Calu3 (cell line): ENCODE measurements at regions not wholly inside any gene's neighbourhood (a gene's known extent, or its start where the extent isn't known, plus 50 kb on each side); places are given as distances from the start of the nearest gene placed in this dataset.
"Not testable (repeated sequence)": the region's sequence is repeated elsewhere in the genome, so short reads cannot be mapped to it uniquely, and the experiment has no call there.

ENCODE experiments used
- BruUV-seq: library from RNA; stranded (reverse); fragments of 400-500 nt; replicated peaks from 2 replicates; lab custom pipeline; 2021; lab: Mats Ljungman, UMichigan
- CTCF ChIA-PET: fragments of 300-600 bp; sonication (Branson Sonifier 250); formaldehyde crosslinking; loops from one replicate; lab custom pipeline; 2022; ENCODE audit warnings: antibody characterized with exemption; lab: Charles Lee
- DNase-seq: peaks from one replicate; pipeline ENCODE4 v3.0.0; 2022
- H3K27ac Mint-ChIP-seq: one replicate; pipeline ENCODE4 v1.8.0; 2022; ENCODE audit warnings: mixed read lengths; ENCODE audit not compliant: unreplicated experiment
- H3K27me3 Mint-ChIP-seq: one replicate; pipeline ENCODE4 v1.8.0; 2022; ENCODE audit warnings: mixed read lengths; ENCODE audit not compliant: unreplicated experiment
- H3K36me3 Mint-ChIP-seq: one replicate; pipeline ENCODE4 v1.8.0; 2022; ENCODE audit warnings: mild to moderate bottlenecking, moderate library complexity, mixed read lengths; ENCODE audit not compliant: insufficient read depth, unreplicated experiment
- H3K4me1 Mint-ChIP-seq: one replicate; pipeline ENCODE4 v1.8.0; 2022; ENCODE audit warnings: mild to moderate bottlenecking, low read depth, mixed read lengths; ENCODE audit not compliant: unreplicated experiment
- H3K4me3 Mint-ChIP-seq: one replicate; pipeline ENCODE4 v1.8.0; 2022; ENCODE audit warnings: mild to moderate bottlenecking, low read depth, moderate library complexity, mixed read lengths; ENCODE audit not compliant: unreplicated experiment
- H3K9me3 Mint-ChIP-seq: one replicate; pipeline ENCODE4 v1.8.0; 2022; ENCODE audit warnings: low read depth, mixed read lengths; ENCODE audit not compliant: unreplicated experiment
- intact Hi-C: fragments of 100-400 bp; cut with micrococcal nuclease; formaldehyde crosslinking; loops from one replicate; pipeline ENCODE4 v1.10.0; 2022; ENCODE audit not compliant: unreplicated experiment
- TF ChIP-seq, protein P1 (sequence below): fragments of 200-600 bp; IDR thresholded peaks from one replicate; pipeline ENCODE4 v1.8.0; 2022; ENCODE audit warnings: antibody characterized with exemption; ENCODE audit not compliant: unreplicated experiment

DNA sequence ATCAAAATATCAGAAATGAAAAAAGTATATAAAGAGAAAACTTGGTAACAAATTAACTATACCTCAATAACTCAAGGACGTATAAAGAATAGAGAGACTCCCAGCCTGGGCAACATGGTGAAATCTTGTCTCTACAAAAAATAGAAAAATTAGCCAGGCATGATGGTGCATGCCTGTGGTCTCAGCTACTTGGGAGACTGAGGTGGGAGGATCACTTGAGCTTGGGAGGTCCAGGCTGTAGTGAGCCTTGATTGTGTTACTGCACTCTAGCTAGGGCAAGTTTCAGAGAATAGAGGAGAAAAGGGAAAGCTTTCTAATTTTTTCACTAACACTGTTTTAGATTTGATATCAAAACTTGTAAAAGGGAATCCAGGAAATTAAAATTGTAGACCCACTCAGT lies 295.9 kb downstream of the GJA1 start:
- DNase-seq: no peak
- intact Hi-C loops: no loop called here
- no peaks in the 10 kb centered on the region for H3K4me1 Mint-ChIP-seq
- no peak overlapping the region for H3K27ac Mint-ChIP-seq
- no peaks in the 10 kb centered on the region for H3K27me3 Mint-ChIP-seq
- peaks cover 4% of the 10 kb centered on the region for H3K9me3 Mint-ChIP-seq
- BruUV-seq: no TSS peak
- no peaks in the 10 kb centered on the region for H3K36me3 Mint-ChIP-seq
- CTCF ChIA-PET: no interaction called here
- TF ChIP-seq, protein P1, sequence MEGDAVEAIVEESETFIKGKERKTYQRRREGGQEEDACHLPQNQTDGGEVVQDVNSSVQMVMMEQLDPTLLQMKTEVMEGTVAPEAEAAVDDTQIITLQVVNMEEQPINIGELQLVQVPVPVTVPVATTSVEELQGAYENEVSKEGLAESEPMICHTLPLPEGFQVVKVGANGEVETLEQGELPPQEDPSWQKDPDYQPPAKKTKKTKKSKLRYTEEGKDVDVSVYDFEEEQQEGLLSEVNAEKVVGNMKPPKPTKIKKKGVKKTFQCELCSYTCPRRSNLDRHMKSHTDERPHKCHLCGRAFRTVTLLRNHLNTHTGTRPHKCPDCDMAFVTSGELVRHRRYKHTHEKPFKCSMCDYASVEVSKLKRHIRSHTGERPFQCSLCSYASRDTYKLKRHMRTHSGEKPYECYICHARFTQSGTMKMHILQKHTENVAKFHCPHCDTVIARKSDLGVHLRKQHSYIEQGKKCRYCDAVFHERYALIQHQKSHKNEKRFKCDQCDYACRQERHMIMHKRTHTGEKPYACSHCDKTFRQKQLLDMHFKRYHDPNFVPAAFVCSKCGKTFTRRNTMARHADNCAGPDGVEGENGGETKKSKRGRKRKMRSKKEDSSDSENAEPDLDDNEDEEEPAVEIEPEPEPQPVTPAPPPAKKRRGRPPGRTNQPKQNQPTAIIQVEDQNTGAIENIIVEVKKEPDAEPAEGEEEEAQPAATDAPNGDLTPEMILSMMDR: no peak
- no peak overlapping the region for H3K4me3 Mint-ChIP-seq

DNA sequence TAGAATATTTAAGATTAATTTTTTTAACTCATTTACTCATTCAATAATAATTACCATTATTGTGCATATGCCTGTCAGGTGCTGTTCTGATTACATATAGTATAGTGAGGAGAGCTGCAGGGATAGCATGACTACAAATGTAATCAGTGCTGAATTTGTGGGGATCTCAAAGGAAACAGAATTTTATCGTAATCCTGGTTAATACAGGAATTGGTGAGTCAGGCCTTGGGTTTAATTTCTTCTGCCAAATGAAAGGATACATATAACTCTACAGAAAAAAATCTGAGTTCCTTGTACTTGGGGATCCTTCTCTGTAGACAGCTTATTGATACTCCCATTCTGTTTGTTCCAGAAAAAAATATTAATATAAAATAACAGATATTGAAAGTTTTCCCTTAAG lies 297.2 kb downstream of the GJA1 start:
- no peak for DNase-seq
- BruUV-seq: no TSS peak
- CTCF ChIA-PET: no interaction called here
- no peaks in the 10 kb centered on the region for H3K4me1 Mint-ChIP-seq
- H3K4me3 Mint-ChIP-seq: no peak overlapping the region
- intact Hi-C loops: no loop called here
- peaks cover 4% of the 10 kb centered on the region for H3K9me3 Mint-ChIP-seq
- H3K27me3 Mint-ChIP-seq: no peaks in the 10 kb centered on the region
- no peaks in the 10 kb centered on the region for H3K36me3 Mint-ChIP-seq
- TF ChIP-seq, protein P1: no peak
- no peak overlapping the region for H3K27ac Mint-ChIP-seq

DNA sequence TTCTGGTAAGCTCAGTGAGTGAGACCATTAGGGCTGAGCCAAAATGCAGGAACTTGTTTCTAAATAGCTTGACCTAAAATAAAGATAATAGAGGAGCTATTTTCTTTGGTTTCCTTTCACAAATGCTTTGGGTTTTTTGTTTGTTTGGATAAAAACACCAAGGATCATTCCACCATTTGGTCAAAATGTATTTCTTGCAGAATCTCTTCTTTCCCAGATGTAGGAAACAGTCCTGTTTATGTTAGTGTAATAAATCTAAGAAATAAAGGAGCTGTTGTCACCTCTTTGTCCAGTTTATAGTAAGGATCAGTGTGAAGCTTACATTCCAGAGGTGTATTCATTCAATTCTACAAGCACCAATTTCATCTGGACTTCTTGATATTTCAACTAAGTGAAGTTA lies 297.8 kb downstream of the GJA1 start:
- intact Hi-C loops: no loop called here
- Mint-ChIP-seq H3K4me1 (no peaks in the 10 kb centered on the region), H3K36me3 (no peaks in the 10 kb centered on the region)

DNA sequence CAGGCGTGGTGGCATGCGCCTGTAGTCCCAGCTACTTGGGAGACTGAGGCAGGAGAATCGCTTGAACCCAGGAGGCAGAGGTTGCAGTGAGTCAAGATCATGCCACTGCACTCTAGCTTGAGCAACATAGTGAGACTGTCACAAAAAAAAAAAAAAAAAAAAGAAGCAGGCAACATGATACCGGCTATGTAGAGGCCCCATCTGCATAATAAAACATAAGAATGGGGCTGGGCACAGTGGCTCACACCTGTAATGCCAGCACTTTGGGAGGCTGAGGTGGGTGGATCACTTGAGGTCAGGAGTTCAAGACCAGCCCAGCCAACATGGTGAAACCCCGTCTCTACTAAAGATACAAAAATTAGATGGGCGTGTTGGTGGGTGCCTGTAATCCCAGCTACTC lies 304.7 kb downstream of the GJA1 start:
- CTCF ChIA-PET: interaction anchor here (0.7 kb wide), 1 partner anchor 9 kb away, joined by 4 read pairs; no protein-coding TSS in a partner anchor
- H3K27me3 Mint-ChIP-seq, H3K27ac Mint-ChIP-seq, H3K36me3 Mint-ChIP-seq, H3K4me3 Mint-ChIP-seq, BruUV-seq, H3K4me1 Mint-ChIP-seq, DNase-seq, intact Hi-C loops, H3K9me3 Mint-ChIP-seq: not testable (repeated sequence)

More for the DNA sequence above, 297.8 kb downstream of the GJA1 start:
- Mint-ChIP-seq H3K9me3 (peaks cover 4% of the 10 kb centered on the region), H3K27me3 (no peaks in the 10 kb centered on the region), H3K27ac (no peak overlapping the region), H3K4me3 (no peak overlapping the region)
- TF ChIP-seq, protein P1: no peak
- CTCF ChIA-PET: no interaction called here
- no TSS peak for BruUV-seq
- no peak for DNase-seq

DNA sequence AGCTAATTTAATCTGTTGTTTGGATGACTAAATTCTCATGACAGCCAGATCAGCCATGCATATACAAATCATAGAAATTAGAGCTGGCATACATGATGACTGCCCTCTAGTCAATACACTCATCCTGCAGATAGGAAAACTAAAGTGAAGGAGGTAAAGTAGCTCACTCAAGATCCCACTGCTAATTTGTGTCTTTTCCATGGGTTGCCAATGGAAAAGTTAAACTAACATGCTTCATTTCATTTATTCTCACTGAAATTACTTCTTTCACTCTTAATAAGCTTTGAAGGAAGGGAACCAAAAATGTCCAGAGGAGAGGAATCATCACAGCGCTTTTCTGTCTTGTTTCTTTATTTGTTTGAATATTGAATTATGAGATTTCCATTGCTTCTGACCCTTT lies 308.2 kb downstream of the GJA1 start:
- intact Hi-C loops: no loop called here
- Mint-ChIP-seq H3K36me3 (no peaks in the 10 kb centered on the region), H3K27ac (no peak overlapping the region), H3K27me3 (no peaks in the 10 kb centered on the region), H3K4me1 (no peaks in the 10 kb centered on the region), H3K4me3 (no peak overlapping the region), H3K9me3 (no peaks in the 10 kb centered on the region)
- CTCF ChIA-PET: interaction anchor here (0.5 kb wide), 1 partner anchor 27 kb away, joined by 4 read pairs; no protein-coding TSS in a partner anchor
- BruUV-seq: no TSS peak
- TF ChIP-seq, protein P1: no peak
- DNase-seq: no peak
